IMR-90 (cell line): ENCODE measurements at regions not wholly inside any gene's neighbourhood (a gene's known extent, or its start where the extent isn't known, plus 50 kb on each side); places are given as distances from the start of the nearest gene placed in this dataset.

Source experiments
- ATAC-seq: fragments of 200-7000 bp; cut with Tn5 transposase; 2 replicates; pipeline ENCODE4 v1.9.1; 2020; ENCODE audit warnings: low read depth, mild to moderate bottlenecking, moderate library complexity
- BruUV-seq: library from RNA; stranded (reverse); fragments of 400-500 nt; replicated peaks from 2 replicates; lab custom pipeline; 2021; lab: Mats Ljungman, UMichigan
- CTCF ChIA-PET: fragments of 300-600 bp; formaldehyde crosslinking; extraction: SDS; loops from one replicate; lab custom pipeline; 2021; ENCODE audit warnings: antibody characterized with exemption; lab: Yijun Ruan, JAX
- POLR2A ChIA-PET: fragments of 300-600 bp; sonication (Branson Sonifier 250); formaldehyde crosslinking; loops from one replicate; lab custom pipeline; 2022; ENCODE audit warnings: antibody characterized with exemption; ENCODE audit not compliant: unreplicated experiment; lab: Charles Lee
- DNase-seq: peaks from one replicate; pipeline ENCODE4 v3.0.0; 2013
- H2AFZ ChIP-seq: replicated peaks from 2 replicates; pipeline ENCODE3; 2013; ENCODE audit warnings: low read length, mild to moderate bottlenecking; ENCODE audit not compliant: poor library complexity
- H2AK5ac ChIP-seq: 2 replicates; pipeline ENCODE4 v1.6.1; 2013; ENCODE audit warnings: low read depth, low read length, inconsistent platforms
- H2AK9ac ChIP-seq: replicated peaks from 2 replicates; pipeline ENCODE3; 2013; ENCODE audit warnings: mild to moderate bottlenecking, low read depth, low read length, moderate library complexity; ENCODE audit not compliant: poor library complexity
- H2BK120ac ChIP-seq: 2 replicates; pipeline ENCODE4 v1.6.1; 2013; ENCODE audit warnings: low read depth, low read length, inconsistent platforms
- H2BK15ac ChIP-seq: 3 replicates; pipeline ENCODE4 v1.6.1; 2013; ENCODE audit warnings: low read depth, low read length, inconsistent platforms
- H2BK20ac ChIP-seq: 2 replicates; pipeline ENCODE4 v1.6.1; 2013; ENCODE audit warnings: low read depth, mild to moderate bottlenecking, inconsistent platforms, low read length, moderate library complexity
- H2BK5ac ChIP-seq: 2 replicates; pipeline ENCODE4 v1.6.1; 2013; ENCODE audit warnings: mild to moderate bottlenecking, low read depth, low read length, inconsistent platforms; ENCODE audit not compliant: poor library complexity, severe bottlenecking
- H3K14ac ChIP-seq: replicated peaks from 2 replicates; pipeline ENCODE4 v1.6.1; 2013; ENCODE audit warnings: low read depth, low read length, inconsistent platforms
- H3K18ac ChIP-seq: 2 replicates; pipeline ENCODE4 v1.6.1; 2013; ENCODE audit warnings: low read depth, low read length, control low read depth
- H3K23ac ChIP-seq: 2 replicates; pipeline ENCODE4 v1.6.1; 2013; ENCODE audit warnings: low read depth, low read length, inconsistent platforms
- H3K27ac ChIP-seq: 2 replicates; pipeline ENCODE4 v1.5.1; 2013; ENCODE audit warnings: mild to moderate bottlenecking, control low read depth, low read length; ENCODE audit not compliant: insufficient read depth
- H3K27me3 ChIP-seq: 2 replicates; pipeline ENCODE4 v1.6.1; 2013; ENCODE audit warnings: low read length; ENCODE audit not compliant: control insufficient read depth, insufficient read depth
- H3K36me3 ChIP-seq: 2 replicates; pipeline ENCODE4 v1.6.1; 2013; ENCODE audit warnings: low read length, mixed read lengths; ENCODE audit not compliant: control insufficient read depth, insufficient read depth
- H3K4ac ChIP-seq: 2 replicates; pipeline ENCODE4 v1.6.1; 2013; ENCODE audit warnings: low read depth, low read length, inconsistent platforms
- H3K4me1 ChIP-seq: 2 replicates; pipeline ENCODE4 v1.6.1; 2013; ENCODE audit warnings: low read length, mixed read lengths; ENCODE audit not compliant: control insufficient read depth, insufficient read depth
- H3K4me2 ChIP-seq: 2 replicates; pipeline ENCODE4 v1.6.1; 2013; ENCODE audit warnings: low read depth, mild to moderate bottlenecking, control low read depth, low read length, moderate library complexity
- H3K4me3 ChIP-seq: 2 replicates; pipeline ENCODE4 v1.5.1; 2013; ENCODE audit warnings: low read depth, mild to moderate bottlenecking, control low read depth, low read length, moderate library complexity; ENCODE audit not compliant: insufficient read depth
- H3K56ac ChIP-seq: 2 replicates; pipeline ENCODE4 v1.6.1; 2013; ENCODE audit warnings: low read length, inconsistent platforms; ENCODE audit not compliant: insufficient read depth; ENCODE audit errors: extremely low read depth
- H3K79me1 ChIP-seq, 2 experiments: 2 replicates each; pipeline ENCODE4 v1.6.1; 2013; ENCODE audit warnings: low read length in 2 of 2, inconsistent platforms in 1 of 2, low read depth in 1 of 2
- H3K9ac ChIP-seq: 2 replicates; pipeline ENCODE4 v1.6.1; 2013; ENCODE audit warnings: low read depth, low read length, control low read depth
- H3K9me1 ChIP-seq: 2 replicates; pipeline ENCODE4 v1.6.1; 2013; ENCODE audit warnings: low read length, inconsistent platforms; ENCODE audit not compliant: insufficient read depth
- H3K9me3 ChIP-seq: 2 replicates; pipeline ENCODE4 v1.6.1; 2013; ENCODE audit warnings: low read length; ENCODE audit not compliant: control insufficient read depth, insufficient read depth
- H4K20me1 ChIP-seq: 2 replicates; pipeline ENCODE4 v1.6.1; 2013; ENCODE audit warnings: low read length, inconsistent platforms; ENCODE audit not compliant: insufficient read depth
- H4K5ac ChIP-seq: 2 replicates; pipeline ENCODE4 v1.6.1; 2013; ENCODE audit warnings: mild to moderate bottlenecking, low read depth, low read length, control low read depth
- H4K8ac ChIP-seq, 2 experiments: 2 replicates each; pipeline ENCODE4 v1.6.1; 2013; ENCODE audit warnings: low read depth in 2 of 2, low read length in 2 of 2, control low read depth in 1 of 2, inconsistent platforms in 1 of 2
- H4K91ac ChIP-seq: 2 replicates; pipeline ENCODE4 v1.6.1; 2013; ENCODE audit warnings: low read depth, low read length, inconsistent platforms; ENCODE audit not compliant: insufficient read depth
- BHLHE40 ChIP-seq: fragments of 150-350 bp; IDR thresholded peaks from 2 replicates; pipeline ENCODE4 v1.6.1; 2016; ENCODE audit warnings: mild to moderate bottlenecking, low read depth, low read length
- CEBPB ChIP-seq: IDR thresholded peaks from 2 replicates; pipeline ENCODE4 v1.6.1; 2012; ENCODE audit warnings: low read depth, low read length, improper control_type of control experiment
- CHD1 ChIP-seq: IDR thresholded peaks from 2 replicates; pipeline ENCODE4 v1.6.1; 2012; ENCODE audit warnings: low read depth, low read length, improper control_type of control experiment
- FOS ChIP-seq: fragments of 150-350 bp; IDR thresholded peaks from 2 replicates; pipeline ENCODE4 v1.6.1; 2016; ENCODE audit warnings: low read depth, low read length
- MAFK ChIP-seq: IDR thresholded peaks from 2 replicates; pipeline ENCODE4 v1.6.1; 2012; ENCODE audit warnings: low read depth, low read length, improper control_type of control experiment
- MAZ ChIP-seq: IDR thresholded peaks from 2 replicates; pipeline ENCODE4 v1.6.1; 2012; ENCODE audit warnings: low read depth, mild to moderate bottlenecking, low read length, improper control_type of control experiment, moderate library complexity, borderline replicate concordance
- MXI1 ChIP-seq: IDR thresholded peaks from 2 replicates; pipeline ENCODE4 v1.6.1; 2012; ENCODE audit warnings: low read depth, mild to moderate bottlenecking, low read length, moderate library complexity, borderline replicate concordance
- NFE2L2 ChIP-seq: fragments of 150-350 bp; IDR thresholded peaks from 2 replicates; pipeline ENCODE4 v1.6.1; 2016; ENCODE audit warnings: low read depth, mild to moderate bottlenecking, low read length
- POLR2A ChIP-seq: IDR thresholded peaks from 2 replicates; pipeline ENCODE4 v1.6.1; 2012; ENCODE audit warnings: mild to moderate bottlenecking, low read depth, low read length
- RAD21 ChIP-seq: IDR thresholded peaks from 2 replicates; pipeline ENCODE4 v1.6.1; 2012; ENCODE audit warnings: low read length, improper control_type of control experiment
- RCOR1 ChIP-seq: IDR thresholded peaks from 2 replicates; pipeline ENCODE4 v1.6.1; 2012; ENCODE audit warnings: mild to moderate bottlenecking, low read length, improper control_type of control experiment; ENCODE audit not compliant: insufficient replicate concordance
- SMC3 ChIP-seq: fragments of 150-350 bp; IDR thresholded peaks from 2 replicates; pipeline ENCODE4 v1.6.1; 2016; ENCODE audit warnings: low read depth, mild to moderate bottlenecking, antibody characterized with exemption, low read length, moderate library complexity
- WGBS, 2 experiments: methylation state at CpG; one replicate each; pipeline versions ENCODE4 v1.1.5 to v1.1.7; 2013; ENCODE audit warnings: missing lambda C conversion rate in 2 of 2; ENCODE audit not compliant: insufficient read length in 1 of 2; ENCODE audit errors: extremely low coverage in 2 of 2; 5-methylcytosine and 5-hydroxymethylcytosine counted together
- dilution Hi-C: fragments of 300-500 bp; cut with HindIII; formaldehyde crosslinking; loops from one replicate; pipeline ENCODE4 v1.14.3; 2018; ENCODE audit warnings: low sequenced_read_pairs; ENCODE audit not compliant: unreplicated experiment
- in situ Hi-C: fragments of 300-500 bp; cut with MboI; formaldehyde crosslinking; loops from 3 replicates; pipeline ENCODE4 v1.14.3; 2019; ENCODE audit warnings: low sequenced_read_pairs, inconsistent platforms, mixed read lengths
- intact Hi-C: fragments of 100-400 bp; cut with micrococcal nuclease; formaldehyde crosslinking; loops from 2 replicates; pipeline ENCODE4 v1.10.0; 2022
- TF ChIP-seq, protein P1 (sequence below): conservative IDR thresholded peaks from 2 replicates; pipeline ENCODE4 v1.5.1; 2012; ENCODE audit warnings: mild to moderate bottlenecking, low read depth, low read length, improper control_type of control experiment
- TF ChIP-seq, protein P2 (sequence below): fragments of 150-350 bp; IDR thresholded peaks from 2 replicates; pipeline ENCODE4 v1.6.1; 2017; ENCODE audit warnings: mild to moderate bottlenecking, antibody characterized with exemption, low read length, low read depth
- TF ChIP-seq, protein P3 (sequence below): fragments of 150-350 bp; IDR thresholded peaks from 2 replicates; pipeline ENCODE4 v1.6.1; 2016; ENCODE audit warnings: low read depth, mild to moderate bottlenecking, low read length, moderate library complexity, borderline replicate concordance

GRCh38 chr7:32385316-32385956, 104.7 kb downstream of the LSM5 start:
- in situ Hi-C loops, result no loop called here
- Histone ChIP-seq H3K4me3 (no peak overlapping the region), H2BK5ac (no peak overlapping the region), H2BK20ac (no peak overlapping the region), H2AFZ (no peak overlapping the region), H3K4me1 (no peaks in the 10 kb centered on the region), H3K4ac (no peak overlapping the region), H3K9me1 (no peaks in the 10 kb centered on the region), H3K9ac (no peak overlapping the region), H3K27me3 (no peaks in the 10 kb centered on the region), H2AK5ac (no peak overlapping the region), H3K36me3 (no peaks in the 10 kb centered on the region), H2BK120ac (no peak overlapping the region), H2AK9ac (no peak overlapping the region), H3K9me3 (no peaks in the 10 kb centered on the region), H3K14ac (no peak overlapping the region), H3K79me1 (no peaks in the 10 kb centered on the region), H3K18ac (no peak overlapping the region), H3K27ac (no peak overlapping the region), H2BK15ac (no peak overlapping the region), H4K20me1 (no peaks in the 10 kb centered on the region), H4K91ac (no peak overlapping the region), H3K23ac (no peak overlapping the region), H3K4me2 (no peak overlapping the region), H3K56ac (no peak overlapping the region), H4K8ac (no peak overlapping the region), H4K5ac (no peak overlapping the region)
- DNase-seq (no peak), ATAC-seq (no peak)
- POLR2A ChIA-PET, result no interaction called here
- dilution Hi-C loops, result no loop called here
- CTCF ChIA-PET, result no interaction called here
- no CpG with 5 or more reads among the region's 2 CpGs for WGBS, 2 experiments
- TF ChIP-seq MXI1 (no peak), RCOR1 (no peak), MAFK (no peak), NFE2L2 (no peak), CHD1 (no peak), POLR2A (no peak), CEBPB (no peak), FOS (no peak), MAZ (no peak), RAD21 (no peak), SMC3 (no peak), BHLHE40 (no peak)
- TF ChIP-seq, protein P1, sequence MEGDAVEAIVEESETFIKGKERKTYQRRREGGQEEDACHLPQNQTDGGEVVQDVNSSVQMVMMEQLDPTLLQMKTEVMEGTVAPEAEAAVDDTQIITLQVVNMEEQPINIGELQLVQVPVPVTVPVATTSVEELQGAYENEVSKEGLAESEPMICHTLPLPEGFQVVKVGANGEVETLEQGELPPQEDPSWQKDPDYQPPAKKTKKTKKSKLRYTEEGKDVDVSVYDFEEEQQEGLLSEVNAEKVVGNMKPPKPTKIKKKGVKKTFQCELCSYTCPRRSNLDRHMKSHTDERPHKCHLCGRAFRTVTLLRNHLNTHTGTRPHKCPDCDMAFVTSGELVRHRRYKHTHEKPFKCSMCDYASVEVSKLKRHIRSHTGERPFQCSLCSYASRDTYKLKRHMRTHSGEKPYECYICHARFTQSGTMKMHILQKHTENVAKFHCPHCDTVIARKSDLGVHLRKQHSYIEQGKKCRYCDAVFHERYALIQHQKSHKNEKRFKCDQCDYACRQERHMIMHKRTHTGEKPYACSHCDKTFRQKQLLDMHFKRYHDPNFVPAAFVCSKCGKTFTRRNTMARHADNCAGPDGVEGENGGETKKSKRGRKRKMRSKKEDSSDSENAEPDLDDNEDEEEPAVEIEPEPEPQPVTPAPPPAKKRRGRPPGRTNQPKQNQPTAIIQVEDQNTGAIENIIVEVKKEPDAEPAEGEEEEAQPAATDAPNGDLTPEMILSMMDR, result no peak
- TF ChIP-seq, protein P2, sequence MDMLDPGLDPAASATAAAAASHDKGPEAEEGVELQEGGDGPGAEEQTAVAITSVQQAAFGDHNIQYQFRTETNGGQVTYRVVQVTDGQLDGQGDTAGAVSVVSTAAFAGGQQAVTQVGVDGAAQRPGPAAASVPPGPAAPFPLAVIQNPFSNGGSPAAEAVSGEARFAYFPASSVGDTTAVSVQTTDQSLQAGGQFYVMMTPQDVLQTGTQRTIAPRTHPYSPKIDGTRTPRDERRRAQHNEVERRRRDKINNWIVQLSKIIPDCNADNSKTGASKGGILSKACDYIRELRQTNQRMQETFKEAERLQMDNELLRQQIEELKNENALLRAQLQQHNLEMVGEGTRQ, result no peak
- TF ChIP-seq, protein P3, sequence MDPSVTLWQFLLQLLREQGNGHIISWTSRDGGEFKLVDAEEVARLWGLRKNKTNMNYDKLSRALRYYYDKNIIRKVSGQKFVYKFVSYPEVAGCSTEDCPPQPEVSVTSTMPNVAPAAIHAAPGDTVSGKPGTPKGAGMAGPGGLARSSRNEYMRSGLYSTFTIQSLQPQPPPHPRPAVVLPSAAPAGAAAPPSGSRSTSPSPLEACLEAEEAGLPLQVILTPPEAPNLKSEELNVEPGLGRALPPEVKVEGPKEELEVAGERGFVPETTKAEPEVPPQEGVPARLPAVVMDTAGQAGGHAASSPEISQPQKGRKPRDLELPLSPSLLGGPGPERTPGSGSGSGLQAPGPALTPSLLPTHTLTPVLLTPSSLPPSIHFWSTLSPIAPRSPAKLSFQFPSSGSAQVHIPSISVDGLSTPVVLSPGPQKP, result no peak
- no TSS peak for BruUV-seq
- intact Hi-C loops, result no loop called here
